NCI-H1436 (cell line): ENCODE measurements at regions not wholly inside any gene's neighbourhood (a gene's known extent, or its start where the extent isn't known, plus 50 kb on each side); places are given as distances from the start of the nearest gene placed in this dataset.
"Not testable (repeated sequence)": the region's sequence is repeated elsewhere in the genome, so short reads cannot be mapped to it uniquely, and the experiment has no call there.

Experiments used
- DNase-seq: peaks from one replicate; lab custom pipeline; 2025; lab: John Stamatoyannopoulos, UW

- DNase-seq = no peak
Observed at GRCh38 chr5:7221041-7221440, 174.9 kb upstream of the ADCY2 start.

DNA sequence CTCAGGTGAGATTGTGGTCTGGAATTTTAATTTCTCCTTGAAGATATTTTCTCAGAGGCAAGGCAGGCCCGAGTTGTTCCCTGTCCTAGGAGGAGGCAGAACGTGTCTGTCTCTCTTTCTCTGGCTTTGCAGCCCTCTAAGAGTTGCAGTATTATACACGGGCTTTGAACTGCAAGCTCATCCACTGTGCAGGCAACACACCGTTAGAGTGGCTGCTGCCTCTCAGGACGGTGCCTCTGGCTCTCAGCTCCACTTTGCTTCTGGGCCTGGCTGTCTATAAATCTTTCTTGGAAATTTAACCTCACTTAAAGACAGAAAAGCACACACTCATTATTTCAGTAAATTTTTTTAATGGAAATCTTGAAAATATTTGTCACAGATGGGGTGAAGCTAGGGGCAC, 170.1 kb upstream of the ADCY2 start:
- no peak for DNase-seq

DNA sequence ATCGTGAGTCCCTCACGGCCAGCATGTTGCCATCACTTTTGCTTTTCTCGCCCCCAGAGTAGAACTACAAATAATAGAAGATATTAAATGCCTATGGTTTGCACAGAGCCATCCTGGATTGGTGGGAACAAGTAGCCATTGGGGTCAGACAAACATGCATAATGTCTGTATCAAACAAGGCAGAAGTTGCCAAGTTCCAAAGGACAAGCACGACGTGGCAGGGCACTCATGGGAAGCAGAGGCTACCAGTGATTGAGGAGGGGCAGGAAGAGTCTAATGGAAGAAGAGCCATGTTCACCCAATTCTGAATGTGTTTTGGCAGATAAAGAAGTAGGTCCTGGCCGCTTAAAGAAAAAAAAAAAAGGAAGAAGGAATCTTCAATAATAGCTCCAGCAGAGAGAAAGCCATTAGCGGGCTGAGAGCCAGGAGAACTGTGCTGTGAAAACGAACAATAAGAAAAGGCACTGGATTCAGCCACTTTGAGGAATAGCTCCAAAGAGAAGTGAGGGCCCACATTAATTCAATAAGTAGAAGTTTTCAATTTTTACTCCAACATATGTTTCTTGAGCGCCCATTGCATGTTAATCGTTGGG, 153.7 kb upstream of the ADCY2 start:
- DNase-seq = no peak

- DNase-seq = no peak
Observed at GRCh38 chr5:7244208-7244607, 151.7 kb upstream of the ADCY2 start.

GRCh38 chr5:7245121-7245651, 150.8 kb upstream of the ADCY2 start:
- no peak for DNase-seq

- DNase-seq = no peak
Observed at GRCh38 chr5:7246287-7246686, 149.7 kb upstream of the ADCY2 start.

DNA sequence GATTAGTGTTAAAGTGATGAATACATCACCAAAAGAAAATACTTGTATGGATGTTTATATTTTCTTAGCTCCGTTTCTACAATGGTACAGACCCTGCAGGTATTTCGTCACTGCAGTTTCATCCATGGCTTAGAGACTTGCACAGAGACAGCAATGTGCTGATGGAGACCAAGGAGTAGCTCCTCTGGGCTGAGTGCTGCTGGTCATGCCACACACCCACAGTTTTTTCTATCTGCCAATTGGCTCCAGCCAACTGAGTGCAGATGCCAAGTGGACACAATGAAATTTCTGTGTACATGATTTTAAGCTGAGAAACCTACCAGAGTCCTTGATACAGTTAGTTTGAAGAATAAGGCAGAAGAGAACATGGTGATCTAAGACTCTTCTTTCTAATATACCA, 145.9 kb upstream of the ADCY2 start:
- no peak for DNase-seq

DNA sequence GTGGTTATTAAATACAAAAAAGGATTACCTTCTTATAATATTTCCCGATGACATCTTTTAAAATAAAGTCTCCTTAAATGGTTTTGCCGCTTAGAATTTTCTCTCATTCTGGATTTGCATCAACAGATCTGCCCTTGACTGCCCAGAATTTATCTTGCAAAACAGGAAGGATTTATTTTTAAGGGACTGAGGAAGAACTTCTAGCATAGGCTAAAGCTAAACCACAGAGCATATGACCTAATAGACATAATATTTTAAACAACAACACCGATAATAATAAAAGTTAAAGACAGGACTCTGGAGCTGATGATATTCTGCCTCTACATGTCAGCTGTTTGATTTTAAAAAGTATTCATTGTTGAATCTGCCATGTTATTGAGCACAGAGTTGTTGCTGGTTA, 145.3 kb upstream of the ADCY2 start:
- DNase-seq = no peak

- DNase-seq = no peak
Observed at GRCh38 chr5:7251132-7251531, 144.8 kb upstream of the ADCY2 start.

DNA sequence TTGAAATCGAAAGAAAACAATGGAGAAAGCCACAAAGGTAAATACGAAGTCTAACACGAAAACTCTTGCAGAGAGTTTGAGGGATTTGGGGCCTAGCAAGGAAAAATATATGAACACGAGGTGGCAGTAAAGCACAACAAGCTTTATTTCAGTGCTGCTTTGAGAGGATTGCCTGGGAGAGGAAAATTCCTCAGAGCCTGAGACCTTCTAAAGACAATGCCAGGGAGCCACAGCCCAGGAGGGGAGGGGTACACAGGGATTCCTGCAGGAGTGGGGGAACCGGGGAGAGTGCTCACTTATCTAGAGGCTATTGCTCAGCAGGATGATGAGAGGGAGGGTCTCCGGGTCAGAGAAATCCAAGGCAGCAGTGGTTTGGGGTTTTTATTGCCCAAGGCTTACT, 134.9 kb upstream of the ADCY2 start:
- DNase-seq = peak; percentile 24

GRCh38 chr5:7261900-7262299, 134.0 kb upstream of the ADCY2 start:
- no peak for DNase-seq

GRCh38 chr5:7263398-7264015, 132.4 kb upstream of the ADCY2 start:
- not testable (repeated sequence) for DNase-seq

GRCh38 chr5:7265776-7266175, 130.2 kb upstream of the ADCY2 start:
- DNase-seq = not testable (repeated sequence)

DNA sequence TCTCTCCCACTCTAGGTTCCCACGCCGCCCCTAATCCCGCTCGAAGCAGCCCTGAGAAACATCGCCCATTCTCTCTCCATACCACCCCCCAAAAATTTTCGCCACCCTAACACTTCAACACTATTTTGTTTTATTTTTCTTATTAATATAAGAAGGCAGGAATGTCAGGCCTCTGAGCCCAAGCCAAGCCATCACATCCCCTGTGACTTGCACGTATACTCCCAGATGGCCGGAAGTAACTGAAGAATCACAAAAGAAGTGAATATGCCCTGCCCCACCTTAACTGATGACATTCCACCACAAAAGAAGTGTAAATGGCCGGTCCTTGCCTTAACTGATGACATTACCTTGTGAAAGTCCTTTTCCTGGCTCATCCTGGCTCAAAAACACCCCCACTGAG, 127.2 kb upstream of the ADCY2 start:
- not testable (repeated sequence) for DNase-seq

DNA sequence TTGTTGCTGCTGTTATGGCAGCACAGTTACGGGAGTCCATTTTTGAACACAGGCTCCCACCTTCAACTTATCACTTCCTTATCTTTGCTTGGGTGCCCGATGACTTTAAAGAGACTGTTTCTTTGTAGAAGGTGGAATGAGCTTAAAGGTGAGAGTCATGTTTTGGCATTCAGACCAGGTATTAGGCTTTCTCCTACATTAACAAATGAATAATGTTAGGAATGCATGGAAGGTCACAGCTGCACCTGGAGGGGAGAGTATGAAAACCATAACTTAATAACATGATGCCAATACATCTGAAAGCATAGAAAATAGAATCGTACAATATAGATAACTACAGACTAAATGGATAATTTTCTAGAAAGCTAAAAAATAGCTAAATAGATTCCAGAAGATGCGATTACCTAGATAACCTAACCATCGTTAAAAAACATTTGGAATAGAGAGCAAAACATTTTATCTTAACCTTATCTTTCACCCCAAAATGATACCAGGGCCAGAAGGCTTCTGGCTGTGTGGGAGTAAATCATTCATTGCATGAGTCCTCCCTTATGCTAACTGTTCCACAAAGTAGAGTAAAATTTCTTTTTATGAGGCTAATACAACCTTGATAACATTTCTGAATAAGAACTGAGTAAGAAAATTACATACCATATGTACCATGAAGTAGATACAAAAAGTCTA, 126.2 kb upstream of the ADCY2 start:
- DNase-seq = no peak

DNA sequence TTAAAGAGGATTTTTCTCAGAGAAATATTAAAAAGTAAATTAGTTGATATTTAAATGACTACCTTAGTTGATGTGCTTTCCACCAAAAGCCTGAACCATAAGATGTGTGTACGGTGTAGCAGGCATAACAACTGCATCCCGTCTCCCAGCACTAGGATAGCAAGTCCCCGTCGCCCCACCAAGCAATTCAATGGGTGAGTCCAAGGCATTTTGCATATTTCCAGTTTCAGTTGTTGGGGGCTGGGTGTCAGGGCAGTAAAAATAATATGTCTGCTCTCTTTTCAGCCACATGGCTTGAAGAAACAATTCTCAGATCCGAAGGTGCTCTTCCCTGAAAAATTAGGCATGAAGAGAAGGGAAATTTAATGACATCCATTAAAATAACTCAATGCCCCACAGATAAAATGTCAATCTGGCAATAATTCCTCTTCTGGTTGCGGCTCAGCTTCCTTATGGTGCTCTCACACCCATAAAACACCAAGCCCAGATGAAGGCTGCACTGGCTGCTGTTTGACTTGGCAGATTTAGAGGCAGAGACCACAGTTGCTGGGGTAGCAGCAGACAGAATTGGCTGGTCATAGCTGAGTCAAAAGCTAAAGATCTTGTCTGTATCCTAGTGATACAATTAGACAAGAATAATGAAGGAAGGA, 124.4 kb upstream of the ADCY2 start:
- no peak for DNase-seq

DNA sequence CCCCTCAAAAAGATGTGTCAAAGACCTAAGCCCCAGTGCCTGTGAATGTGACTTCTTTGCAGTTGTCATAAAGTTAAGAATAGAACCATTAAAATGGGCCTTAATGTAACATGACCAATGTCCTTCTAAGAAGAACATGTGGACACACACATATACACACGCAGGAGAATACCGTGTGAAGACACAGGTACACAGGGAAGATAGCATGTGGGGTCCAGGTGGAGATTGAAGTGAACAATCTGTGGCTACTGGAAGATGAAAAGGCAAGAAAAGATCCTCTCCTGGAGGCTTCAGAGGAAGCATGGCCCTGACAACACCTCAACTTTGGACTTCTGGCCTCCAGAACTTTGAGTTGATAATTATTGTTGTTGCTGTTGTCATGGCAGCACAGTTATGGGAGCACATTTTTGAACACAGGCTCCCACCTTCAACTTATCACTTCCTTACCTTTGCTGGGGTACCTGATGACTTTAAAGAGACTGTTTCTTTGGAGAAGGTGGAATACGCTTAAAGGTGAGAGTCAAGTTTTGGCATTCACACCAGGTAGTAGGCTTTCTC, 123.5 kb upstream of the ADCY2 start:
- no peak for DNase-seq

GRCh38 chr5:7274203-7274602, 121.7 kb upstream of the ADCY2 start:
- no peak for DNase-seq

DNA sequence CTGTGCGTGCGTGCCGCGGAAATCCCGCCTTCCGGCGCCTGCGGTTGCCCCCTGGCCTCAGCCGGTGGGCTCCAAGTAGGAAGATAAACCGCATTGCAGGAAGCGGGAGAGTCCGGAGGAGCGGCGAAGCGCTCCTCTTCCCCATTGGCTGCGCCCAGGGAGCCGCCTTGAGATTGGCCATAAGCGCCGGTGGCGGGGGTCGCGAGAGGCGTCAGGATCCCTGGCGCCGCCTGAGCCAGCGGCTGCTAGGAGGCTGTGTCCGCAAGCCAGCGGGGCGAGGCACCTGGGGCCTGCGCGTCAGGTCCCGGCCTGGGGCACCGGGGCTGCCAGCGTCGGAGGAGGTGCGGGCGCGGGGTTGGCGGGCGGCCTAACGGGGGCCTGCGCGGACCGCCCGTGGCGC, 106.3 kb upstream of the ADCY2 start:
- DNase-seq = not testable (repeated sequence)

DNA sequence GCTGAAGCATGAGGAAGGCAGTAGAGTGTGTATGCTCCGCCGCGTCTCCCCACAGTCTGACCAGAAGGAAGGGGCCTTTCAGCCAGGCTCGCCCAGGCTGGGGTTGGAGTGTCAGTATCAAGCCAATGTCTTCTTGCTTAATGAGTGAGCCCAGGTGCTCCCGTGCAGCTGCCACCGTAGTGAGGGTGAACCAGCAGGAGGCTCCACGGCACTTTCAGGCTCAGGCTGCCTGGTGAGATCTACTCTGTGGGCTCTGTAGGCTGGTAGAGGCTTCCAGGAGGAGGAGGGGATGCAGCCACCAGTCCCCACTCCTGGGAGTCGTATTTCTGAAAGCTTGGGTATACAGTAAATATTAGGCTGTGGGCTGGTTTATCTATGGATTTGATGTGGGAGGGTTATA, 98.1 kb upstream of the ADCY2 start:
- not testable (repeated sequence) for DNase-seq

DNA sequence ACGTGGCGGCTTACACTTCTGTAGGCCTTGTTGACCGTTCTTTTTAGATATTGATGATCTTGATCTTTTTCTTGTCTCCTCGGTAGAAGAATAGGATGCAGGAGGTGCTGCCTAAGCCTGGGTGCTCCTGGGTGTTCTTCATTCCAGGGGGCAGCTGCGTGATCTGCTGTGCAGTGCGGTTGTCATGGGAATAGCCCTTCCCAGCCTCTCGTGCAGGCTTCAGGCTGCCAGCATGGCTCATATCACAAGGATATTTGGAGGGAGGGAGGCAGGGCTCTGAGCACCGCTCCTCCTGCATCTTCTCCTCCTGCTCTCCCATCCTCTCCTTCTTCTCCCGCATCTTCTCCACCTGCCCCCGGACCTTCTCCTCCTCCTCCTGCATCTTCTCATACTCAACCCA, 96.2 kb upstream of the ADCY2 start:
- not testable (repeated sequence) for DNase-seq

GRCh38 chr5:7305000-7305674, 90.8 kb upstream of the ADCY2 start:
- DNase-seq = not testable (repeated sequence)
